NB4 (cell line): ENCODE measurements at regions not wholly inside any gene's neighbourhood (a gene's known extent, or its start where the extent isn't known, plus 50 kb on each side); places are given as distances from the start of the nearest gene placed in this dataset.

Experiments used
- DNase-seq: peaks from one replicate; pipeline ENCODE4 v3.0.0; 2010; ENCODE audit warnings: low read depth
- H3K4me3 ChIP-seq: one replicate; pipeline ENCODE4 v1.5.1; 2011; ENCODE audit warnings: mild to moderate bottlenecking, low read depth, low read length, moderate library complexity
- CTCF ChIP-seq: IDR thresholded peaks from one replicate; pipeline ENCODE4 v1.5.1; 2012; ENCODE audit warnings: low read depth, low read length
- MAX ChIP-seq: IDR thresholded peaks from 2 replicates; pipeline ENCODE4 v1.6.1; 2011; ENCODE audit warnings: low read depth, low read length
- MYC ChIP-seq: IDR thresholded peaks from 2 replicates; pipeline ENCODE4 v1.6.1; 2011; ENCODE audit warnings: low read depth, low read length
- POLR2A ChIP-seq: IDR thresholded peaks from 2 replicates; pipeline ENCODE4 v1.6.1; 2011; ENCODE audit warnings: mild to moderate bottlenecking; ENCODE audit not compliant: insufficient read length; ENCODE audit errors: extremely low read depth

GRCh38 chr2:120679526-120679925 lies 56.1 kb upstream of the GLI2 start:
- H3K4me3 ChIP-seq: no peak overlapping the region
- no peak for DNase-seq
- TF ChIP-seq MAX (no peak), MYC (no peak), CTCF (no peak), POLR2A (no peak)

- no peak overlapping the region for H3K4me3 ChIP-seq
- DNase-seq: peak; percentile 87
- TF ChIP-seq POLR2A (no peak), MAX (peak; percentile 11; the same call in 1 of the 2 replicates), MYC (no peak), CTCF (peak; percentile 58)
These were observed 55.4 kb upstream of the GLI2 start for GRCh38 chr2:120680136-120680761.

GRCh38 chr2:120681181-120681580 lies 54.5 kb upstream of the GLI2 start:
- TF ChIP-seq CTCF (no peak), POLR2A (no peak), MAX (no peak), MYC (no peak)
- no peak overlapping the region for H3K4me3 ChIP-seq
- DNase-seq: no peak

GRCh38 chr2:120681696-120682288 lies 53.9 kb upstream of the GLI2 start:
- no peak for TF ChIP-seq MAX
- no peak for TF ChIP-seq MYC
- TF ChIP-seq POLR2A: no peak
- no peak for TF ChIP-seq CTCF
- no peak for DNase-seq
- H3K4me3 ChIP-seq: no peak overlapping the region

GRCh38 chr2:120682654-120683053 lies 53.0 kb upstream of the GLI2 start:
- H3K4me3 ChIP-seq: no peak overlapping the region
- TF ChIP-seq MAX: no peak
- no peak for TF ChIP-seq POLR2A
- TF ChIP-seq CTCF: no peak
- no peak for TF ChIP-seq MYC
- no peak for DNase-seq
